ENCODE measurements at regions not wholly inside any gene's neighbourhood (a gene's known extent, or its start where the extent isn't known, plus 50 kb on each side); places are given as distances from the start of the nearest gene placed in this dataset.

DNA sequence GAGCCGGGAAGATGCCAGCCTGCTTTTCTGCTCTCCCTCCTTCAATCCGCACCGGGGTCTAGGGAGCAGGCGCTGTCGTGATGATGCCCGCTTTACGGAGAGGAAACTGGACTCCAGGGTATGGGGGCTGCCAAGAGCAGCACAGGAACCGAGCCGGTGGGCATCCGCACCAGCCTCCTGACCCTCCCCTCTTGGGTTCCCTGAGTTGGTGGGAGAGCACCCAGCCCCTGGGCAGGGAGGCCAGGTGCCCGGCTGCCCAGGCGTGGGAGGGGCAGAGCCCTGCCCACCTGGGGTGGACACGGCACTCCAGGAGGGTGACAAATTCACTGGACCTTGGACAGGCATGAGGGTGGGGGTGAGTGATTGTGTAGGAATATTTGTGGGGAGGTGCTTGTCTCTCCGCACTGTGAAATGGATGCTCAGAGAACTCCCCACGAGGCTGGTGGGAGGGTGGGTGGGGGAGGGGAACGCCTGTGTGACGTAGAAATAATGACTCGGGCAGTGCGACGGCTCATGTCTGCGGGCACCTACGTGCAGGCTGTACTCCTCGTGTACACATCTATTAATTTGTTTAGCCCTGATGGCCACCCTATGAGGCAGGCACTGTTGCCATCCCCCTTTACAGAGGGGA lies 173.4 kb downstream of the BMP7 start:
- Histone ChIP-seq H4K20me1 (ENCODE audit: control insufficient read depth, insufficient read depth, insufficient read length) (peaks cover 3% of the 10 kb centered on the region), H3K4me1 (ENCODE audit: insufficient read depth, low read length) (no peaks in the 10 kb centered on the region), H4K5ac (ENCODE audit: insufficient read length, low read depth, low read length) (no peak overlapping the region), H3T11ph (ENCODE audit: low read length) (no peak overlapping the region), H2AFZ (ENCODE audit: low read length) (no peak overlapping the region), H3K9ac (ENCODE audit: extremely low read depth, insufficient read length, low read length) (no peak overlapping the region), H2AK5ac (ENCODE audit: insufficient read length, low read length) (no peak overlapping the region), H3K23ac (ENCODE audit: insufficient read length, low read depth, low read length) (no peak overlapping the region), H3K27ac (ENCODE audit: insufficient read length, low read depth, low read length) (no peak overlapping the region), H3K4me2 (ENCODE audit: insufficient read depth, insufficient read length, low read length) (no peak overlapping the region), H2BK5ac (ENCODE audit: insufficient read length, low read length) (no peak overlapping the region), H2BK12ac (ENCODE audit: insufficient read length, low read depth, low read length) (no peak overlapping the region), H3K23me2 (ENCODE audit: insufficient read length, low read depth, low read length, poor library complexity, severe bottlenecking) (no peaks in the 10 kb centered on the region), H2BK20ac (ENCODE audit: low read depth, low read length, poor library complexity, severe bottlenecking) (no peak overlapping the region), H3K9me3 (ENCODE audit: control insufficient read depth, low read depth, low read length) (no peaks in the 10 kb centered on the region), H3K79me2 (ENCODE audit: insufficient read depth, low read length) (no peaks in the 10 kb centered on the region), H3K14ac (ENCODE audit: insufficient read depth, low read length) (no peak overlapping the region), H3K79me1 (ENCODE audit: insufficient read depth, low read depth, low read length, poor library complexity, severe bottlenecking) (no peaks in the 10 kb centered on the region), H4K91ac (ENCODE audit: insufficient read length, low read depth, low read length) (no peak overlapping the region), H3K56ac (ENCODE audit: insufficient read length, low read depth, low read length) (no peak overlapping the region), H3K18ac (ENCODE audit: insufficient read length, low read depth, low read length) (no peak overlapping the region), H2BK15ac (ENCODE audit: low read depth, low read length) (no peak overlapping the region), H3K27me3 (ENCODE audit: insufficient read depth, low read length) (no peaks in the 10 kb centered on the region; the same call in 1 of the 2 replicates), H3K4ac (ENCODE audit: low read depth, low read length) (no peak overlapping the region), H4K8ac (replicated peaks; ENCODE audit: insufficient read length, low read depth, low read length) (no peak overlapping the region), H2BK120ac (ENCODE audit: low read depth, low read length, poor library complexity, severe bottlenecking) (no peak overlapping the region)
- H3K4me3 Mint-ChIP-seq = no peak overlapping the region
- H3K4me1 Mint-ChIP-seq = peaks cover 11 to 18% of the 10 kb centered on the region in 2 experiments
- TF ChIP-seq, protein P1, sequence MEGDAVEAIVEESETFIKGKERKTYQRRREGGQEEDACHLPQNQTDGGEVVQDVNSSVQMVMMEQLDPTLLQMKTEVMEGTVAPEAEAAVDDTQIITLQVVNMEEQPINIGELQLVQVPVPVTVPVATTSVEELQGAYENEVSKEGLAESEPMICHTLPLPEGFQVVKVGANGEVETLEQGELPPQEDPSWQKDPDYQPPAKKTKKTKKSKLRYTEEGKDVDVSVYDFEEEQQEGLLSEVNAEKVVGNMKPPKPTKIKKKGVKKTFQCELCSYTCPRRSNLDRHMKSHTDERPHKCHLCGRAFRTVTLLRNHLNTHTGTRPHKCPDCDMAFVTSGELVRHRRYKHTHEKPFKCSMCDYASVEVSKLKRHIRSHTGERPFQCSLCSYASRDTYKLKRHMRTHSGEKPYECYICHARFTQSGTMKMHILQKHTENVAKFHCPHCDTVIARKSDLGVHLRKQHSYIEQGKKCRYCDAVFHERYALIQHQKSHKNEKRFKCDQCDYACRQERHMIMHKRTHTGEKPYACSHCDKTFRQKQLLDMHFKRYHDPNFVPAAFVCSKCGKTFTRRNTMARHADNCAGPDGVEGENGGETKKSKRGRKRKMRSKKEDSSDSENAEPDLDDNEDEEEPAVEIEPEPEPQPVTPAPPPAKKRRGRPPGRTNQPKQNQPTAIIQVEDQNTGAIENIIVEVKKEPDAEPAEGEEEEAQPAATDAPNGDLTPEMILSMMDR (conservative IDR thresholded peaks at IDR 0.05) = no peak
- DNase-seq = no peak
- peaks cover 38% of the 10 kb centered on the region for H3K27me3 Mint-ChIP-seq (ENCODE audit: low read depth)
- no peak overlapping the region for H3K27ac Mint-ChIP-seq
- WGBS (ENCODE audit: extremely low coverage, insufficient read length, low lambda C conversion rate) = no CpG with 5 or more reads among the region's 23 CpGs
- H3K36me3 Mint-ChIP-seq (ENCODE audit: insufficient read depth in 1 of 3, low read depth in 3 of 3) = no peaks in the 10 kb centered on the region; a peak in 1 of 7 replicates
- H3K9me3 Mint-ChIP-seq = peaks cover 0 to 10% of the 10 kb centered on the region in 2 experiments; a peak in 1 of 5 replicates
